ENCODE measurements at regions not wholly inside any gene's neighbourhood (a gene's known extent, or its start where the extent isn't known, plus 50 kb on each side); places are given as distances from the start of the nearest gene placed in this dataset.

GRCh38 chr4:181476508-181476890 lies 766.7 kb upstream of the TENM3 start:
- Histone ChIP-seq H3K27ac (ENCODE audit: control insufficient read depth, insufficient read depth) (no peak overlapping the region), H3K9ac (ENCODE audit: control insufficient read depth, insufficient read depth, low read length) (no peak overlapping the region), H3K27me3 (replicated peaks in 1 of 2; ENCODE audit: control insufficient read depth in 2 of 2, insufficient read depth in 2 of 2, low read length in 1 of 2) (no peaks in the 10 kb centered on the region), H3K79me2 (ENCODE audit: control insufficient read depth, insufficient read depth, low read length) (no peaks in the 10 kb centered on the region), H3K4me1 (ENCODE audit: control insufficient read depth, insufficient read depth, low read length) (no peaks in the 10 kb centered on the region), H3K4me2 (ENCODE audit: control insufficient read depth, insufficient read depth) (no peak overlapping the region), H3K9me3 (replicated peaks; ENCODE audit: control insufficient read depth, insufficient read depth, low read length) (no peaks in the 10 kb centered on the region), H4K20me1 (ENCODE audit: control insufficient read depth, insufficient read depth) (no peaks in the 10 kb centered on the region), H3K36me3 (ENCODE audit: control insufficient read depth in 2 of 2, insufficient read depth in 2 of 2, low read length in 1 of 2) (no peaks in the 10 kb centered on the region), H2AFZ (ENCODE audit: control insufficient read depth, low read depth, low read length) (no peak overlapping the region), H3K4me3 (no peak overlapping the region)
- POLR2A ChIA-PET = no interaction called here
- 0% methylated on average over 2 of the region's 2 CpGs for WGBS (ENCODE audit: insufficient coverage, insufficient replicate concordance, low lambda C conversion rate, missing lambda C conversion rate)
- no peak for FAIRE-seq
- CTCF ChIA-PET = interaction anchor here (0.6 to 1.4 kb wide), 3 partner anchors 35 to 52 kb away, joined by 3 read pairs; no protein-coding TSS in a partner anchor
- RAD21 ChIA-PET (ENCODE audit: unreplicated experiment) = no interaction called here
- intact Hi-C loops (cut with micrococcal nuclease; ENCODE audit: unreplicated experiment) = no loop called here
- in situ Hi-C loops (cut with MboI) = no loop called here
- SMC1A ChIA-PET (ENCODE audit: uncharacterized antibody, unreplicated experiment) = interaction anchor here (1.9 kb wide), 1 partner anchor 13 kb away, joined by 4 read pairs; no protein-coding TSS in a partner anchor
- ATAC-seq = no peak
- TF ChIP-seq HSF1 (IDR thresholded peaks at IDR 0.05; ENCODE audit: low read depth, low read length) (no peak), ZNF24 (IDR thresholded peaks at IDR 0.05) (no peak), ZBTB33 (IDR thresholded peaks at IDR 0.05) (no peak), RAD51 (IDR thresholded peaks at IDR 0.05) (no peak), TARDBP (IDR thresholded peaks at IDR 0.05; ENCODE audit: borderline replicate concordance) (no peak), SUZ12 (IDR thresholded peaks at IDR 0.05; ENCODE audit: unreplicated experiment) (no peak), NFYA (IDR thresholded peaks at IDR 0.05; ENCODE audit: borderline replicate concordance, low read depth, low read length) (no peak)
- no TSS peak for BruUV-seq (replicated peaks)
- DNase-seq (ENCODE audit: low read depth, low spot score) = no peak

Data from GM12878 (cell line).